ENCODE measurements at regions not wholly inside any gene's neighbourhood (a gene's known extent, or its start where the extent isn't known, plus 50 kb on each side); places are given as distances from the start of the nearest gene placed in this dataset.

GRCh38 chr20:52465991-52466390, 274.4 kb upstream of the ZFP64 start:
- DNase-seq (ENCODE audit: low read depth, low spot score) = no peak
- no peak overlapping the region for H3K27ac ChIP-seq

DNA sequence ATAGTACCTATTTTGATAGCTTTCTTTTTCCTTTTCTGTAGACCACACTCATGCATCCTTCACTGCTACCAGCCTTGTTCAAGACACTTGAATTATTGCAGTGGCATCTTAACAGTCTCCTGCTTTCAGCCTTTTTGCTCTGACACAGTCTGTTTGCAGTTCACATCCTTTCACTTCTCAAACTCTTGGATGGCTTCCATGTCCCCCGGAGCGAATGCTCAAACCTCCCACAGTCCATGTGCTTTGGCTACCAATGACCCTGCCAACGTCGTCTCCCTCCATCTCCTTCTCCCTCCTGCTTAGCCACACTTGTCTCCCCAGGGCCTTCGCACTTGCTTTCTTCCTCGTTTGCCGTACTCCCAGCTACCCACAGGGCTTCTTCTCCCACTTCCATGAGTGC, 270.0 kb upstream of the ZFP64 start:
- no peak overlapping the region for H3K27ac ChIP-seq

GRCh38 chr20:52459150-52459549, 267.6 kb upstream of the ZFP64 start:
- H3K27ac ChIP-seq = no peak overlapping the region
- DNase-seq (ENCODE audit: low read depth, low spot score) = no peak

More for the DNA sequence above, 270.0 kb upstream of the ZFP64 start:
- DNase-seq (ENCODE audit: low read depth, low spot score) = no peak

DNA sequence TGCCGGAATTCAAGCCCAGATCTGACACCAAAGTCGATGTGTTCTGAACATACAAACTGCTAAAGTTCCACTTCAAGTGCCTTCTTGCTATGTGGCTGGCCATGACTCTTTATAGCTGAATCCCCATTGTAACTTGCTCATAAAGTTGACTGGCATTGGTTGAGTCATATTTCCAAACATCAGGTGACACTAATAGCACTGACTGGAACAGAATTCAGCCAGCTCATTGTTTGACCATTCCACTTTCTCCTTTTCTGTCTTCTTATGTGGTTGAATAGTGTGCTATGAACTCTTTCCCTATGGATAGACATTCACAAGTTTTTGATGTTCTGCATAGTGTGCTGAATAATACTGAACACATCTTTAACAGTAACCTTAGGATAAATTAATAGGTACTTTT, 266.2 kb upstream of the ZFP64 start:
- peak; percentile 46 for DNase-seq (ENCODE audit: low read depth, low spot score)
- no peak overlapping the region for H3K27ac ChIP-seq

GRCh38 chr20:52454660-52455059, 263.1 kb upstream of the ZFP64 start:
- DNase-seq (ENCODE audit: low read depth, low spot score) = no peak

DNA sequence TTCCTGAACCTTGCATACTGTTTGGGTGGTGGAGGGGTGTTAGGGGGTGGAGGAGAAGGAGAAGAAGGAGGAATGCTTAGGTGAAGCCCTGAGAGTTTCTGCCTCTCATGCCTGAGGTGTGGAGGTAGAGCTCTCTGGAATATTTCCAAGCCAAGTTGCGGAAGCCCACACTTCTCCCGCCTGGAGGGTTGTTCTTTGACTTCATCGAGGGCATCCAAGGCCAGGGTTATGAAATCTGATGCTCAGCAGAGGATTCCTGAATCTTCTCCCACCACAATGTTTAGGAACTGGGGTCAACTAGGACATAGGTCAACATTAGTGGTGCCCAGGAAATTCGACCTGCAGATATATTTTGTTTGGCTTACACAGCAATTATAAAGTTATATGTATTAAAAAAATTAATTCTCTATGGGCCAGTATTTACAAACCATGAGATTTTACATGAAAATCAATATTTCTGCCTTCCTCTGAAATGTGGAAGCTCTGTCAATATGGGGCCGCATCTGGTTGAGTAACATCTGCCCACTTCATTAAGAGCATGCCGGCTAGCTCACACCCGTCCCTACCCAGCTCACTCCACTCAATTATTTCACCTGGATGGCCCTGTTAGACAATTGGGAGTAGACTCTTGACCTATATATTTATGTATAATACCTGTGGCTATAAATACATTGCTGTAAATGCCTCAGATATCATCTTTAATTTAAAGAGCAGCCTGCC, 257.1 kb upstream of the ZFP64 start:
- DNase-seq (ENCODE audit: low read depth, low spot score) = no peak
- H3K27ac ChIP-seq = no peak overlapping the region

More at GRCh38 chr20:52454660-52455059, 263.1 kb upstream of the ZFP64 start:
- H3K27ac ChIP-seq = no peak overlapping the region

DNA sequence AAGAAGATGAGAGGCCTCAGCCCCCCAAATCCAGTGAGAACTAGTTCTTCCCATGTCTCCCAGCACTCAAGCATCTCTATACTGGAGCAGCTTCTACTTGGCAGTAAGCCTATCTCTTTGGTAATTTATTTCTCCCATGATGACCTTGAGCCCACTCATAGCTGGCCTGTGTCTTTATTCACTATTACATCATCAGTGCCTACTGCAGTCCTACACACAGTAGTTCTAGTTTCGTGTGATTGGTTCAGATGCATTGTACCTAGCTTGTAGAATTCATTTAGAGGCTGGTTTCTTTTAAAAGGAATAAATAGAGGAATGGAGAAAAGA, 255.6 kb upstream of the ZFP64 start:
- DNase-seq (ENCODE audit: low read depth, low spot score) = no peak
- no peak overlapping the region for H3K27ac ChIP-seq

GRCh38 chr20:52446421-52447224, 255.0 kb upstream of the ZFP64 start:
- no peak for DNase-seq (ENCODE audit: low read depth, low spot score)
- no peak overlapping the region for H3K27ac ChIP-seq

DNA sequence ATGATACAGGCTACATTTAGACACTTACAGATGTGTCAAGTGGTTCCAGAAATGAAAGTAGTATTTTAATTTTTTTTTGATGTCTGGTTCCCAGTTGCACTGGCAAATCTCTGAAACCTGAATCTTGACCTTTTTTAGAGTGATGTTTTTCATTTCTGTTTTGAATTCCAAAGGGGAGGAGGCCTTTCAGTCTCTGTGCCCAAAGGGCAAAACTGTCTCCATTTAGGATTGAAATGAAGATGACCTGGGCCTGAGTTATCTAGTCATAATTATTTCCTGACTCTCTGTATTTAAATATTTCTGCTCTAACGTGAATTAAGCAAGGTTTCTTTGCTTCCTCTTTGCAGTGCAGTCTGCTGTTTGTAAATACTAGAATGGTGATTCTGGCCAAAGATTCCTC, 252.9 kb upstream of the ZFP64 start:
- no peak overlapping the region for H3K27ac ChIP-seq
- DNase-seq (ENCODE audit: low read depth, low spot score) = no peak

GRCh38 chr20:52443874-52444273, 252.3 kb upstream of the ZFP64 start:
- no peak for DNase-seq (ENCODE audit: low read depth, low spot score)
- H3K27ac ChIP-seq = no peak overlapping the region

DNA sequence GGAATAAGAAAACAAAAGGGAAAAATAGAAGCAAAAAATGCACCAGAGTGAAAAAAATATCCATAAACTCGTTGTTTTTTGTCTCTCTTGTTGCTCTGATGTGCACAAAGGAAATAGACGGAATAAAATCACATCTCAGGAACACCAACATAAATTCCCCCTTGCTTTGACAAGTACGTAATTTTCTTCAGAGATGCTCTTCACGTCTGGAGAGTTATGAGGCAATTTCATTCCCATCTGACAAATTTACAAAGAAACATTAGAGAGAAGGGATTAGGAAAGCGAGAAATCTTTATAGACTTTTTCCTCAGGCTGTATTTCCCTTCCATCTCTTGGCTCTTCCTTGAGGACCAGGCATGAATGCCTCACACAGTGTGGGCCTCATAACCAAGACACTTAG, 250.1 kb upstream of the ZFP64 start:
- no peak overlapping the region for H3K27ac ChIP-seq
- DNase-seq (ENCODE audit: low read depth, low spot score) = no peak

DNA sequence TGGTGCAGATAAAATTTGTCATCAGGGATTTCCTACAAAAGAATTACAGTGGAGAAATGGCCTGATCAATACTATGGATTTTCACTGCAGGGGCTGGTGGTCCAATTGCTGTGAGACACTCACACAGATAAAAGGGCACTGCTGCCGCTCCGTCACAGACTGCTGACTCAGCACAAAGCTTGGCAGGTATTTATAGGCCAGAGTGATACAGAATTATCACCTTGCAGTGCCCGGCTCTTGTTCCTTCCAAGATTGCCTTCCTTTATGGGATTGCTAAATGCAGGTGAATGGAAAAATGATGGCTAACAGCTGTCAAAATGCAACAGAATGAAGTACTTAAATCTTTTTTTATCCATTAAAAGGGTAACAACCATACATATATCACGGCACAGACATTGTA, 247.8 kb upstream of the ZFP64 start:
- no peak overlapping the region for H3K27ac ChIP-seq
- DNase-seq (ENCODE audit: low read depth, low spot score) = no peak

- H3K27ac ChIP-seq = no peak overlapping the region
- no peak for DNase-seq (ENCODE audit: low read depth, low spot score)
Measured at GRCh38 chr20:52438326-52438963, 246.9 kb upstream of the ZFP64 start.

GRCh38 chr20:52434453-52434852, 242.9 kb upstream of the ZFP64 start:
- no peak overlapping the region for H3K27ac ChIP-seq
- no peak for DNase-seq (ENCODE audit: low read depth, low spot score)

DNA sequence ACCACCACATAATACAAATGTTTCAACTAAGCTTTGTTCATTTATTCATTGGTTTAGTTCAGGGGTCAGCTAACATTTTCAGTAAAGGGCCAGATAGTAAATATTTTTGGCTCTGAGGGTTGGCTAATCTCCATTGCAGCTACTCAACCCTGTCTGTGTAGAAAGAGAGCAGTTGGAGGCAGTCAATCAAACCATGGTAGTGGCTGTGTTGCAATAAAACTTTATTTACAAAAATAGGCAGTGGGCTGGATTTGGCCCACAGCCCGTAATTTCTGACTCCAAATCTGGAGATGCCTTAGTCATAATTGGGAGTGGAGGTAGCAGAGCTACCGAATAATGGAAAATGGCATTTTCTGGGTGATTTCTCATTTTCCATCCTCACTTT, 242.5 kb upstream of the ZFP64 start:
- no peak for DNase-seq (ENCODE audit: low read depth, low spot score)

DNA sequence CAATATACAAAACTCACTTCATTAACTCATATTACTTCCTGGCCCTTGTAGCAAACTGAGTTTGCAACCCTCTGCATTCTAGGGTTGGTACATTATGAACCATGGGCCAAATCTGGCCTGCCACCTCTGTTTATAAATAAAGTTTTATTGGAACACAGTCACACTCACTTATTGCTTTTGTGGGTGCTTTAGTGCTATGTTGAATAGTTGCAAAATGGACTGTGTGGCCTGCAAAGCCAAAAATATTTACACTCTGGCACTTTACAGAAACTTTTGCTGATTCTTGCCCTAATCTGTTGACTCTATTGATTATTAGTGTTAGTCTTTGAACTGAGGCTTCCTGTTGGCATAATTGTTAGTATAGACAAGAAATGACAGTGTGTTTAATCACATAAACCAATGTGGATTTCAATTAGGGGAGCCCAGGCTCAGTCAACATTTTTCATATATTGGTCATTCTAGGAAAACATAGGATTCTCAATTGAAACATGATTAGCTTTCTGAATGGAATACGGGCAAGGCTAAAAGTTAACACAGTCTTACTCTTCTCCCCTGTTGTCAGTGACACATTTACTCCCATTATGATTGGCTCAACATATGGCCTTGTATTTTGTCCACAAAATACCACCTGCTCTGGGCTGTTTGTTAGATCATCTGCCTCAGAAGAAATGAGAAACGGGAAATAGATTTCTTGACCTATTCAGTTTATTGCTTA, 241.9 kb upstream of the ZFP64 start:
- no peak overlapping the region for H3K27ac ChIP-seq
- DNase-seq (ENCODE audit: low read depth, low spot score) = no peak

More for the DNA sequence above, 242.5 kb upstream of the ZFP64 start:
- no peak overlapping the region for H3K27ac ChIP-seq

DNA sequence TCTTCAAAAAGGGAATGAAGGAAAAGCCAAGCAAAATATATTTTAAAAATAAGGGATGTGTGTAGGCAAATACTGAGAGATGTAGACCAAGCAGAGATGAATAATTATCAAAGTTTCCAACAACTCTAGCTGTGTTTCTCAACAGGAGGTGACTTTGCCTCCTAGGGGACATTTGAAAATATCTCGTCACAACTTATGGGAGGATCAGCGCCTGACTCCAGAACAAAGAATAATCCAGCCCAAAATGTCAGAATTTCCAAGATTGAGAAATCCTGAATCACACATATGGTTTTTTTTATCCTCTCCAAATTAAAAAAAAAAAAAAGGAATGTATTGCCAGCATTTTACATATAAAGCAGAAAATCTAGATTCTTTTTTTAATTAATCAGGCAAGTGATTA, 241.2 kb upstream of the ZFP64 start:
- DNase-seq (ENCODE audit: low read depth, low spot score) = no peak
- H3K27ac ChIP-seq = no peak overlapping the region

DNA sequence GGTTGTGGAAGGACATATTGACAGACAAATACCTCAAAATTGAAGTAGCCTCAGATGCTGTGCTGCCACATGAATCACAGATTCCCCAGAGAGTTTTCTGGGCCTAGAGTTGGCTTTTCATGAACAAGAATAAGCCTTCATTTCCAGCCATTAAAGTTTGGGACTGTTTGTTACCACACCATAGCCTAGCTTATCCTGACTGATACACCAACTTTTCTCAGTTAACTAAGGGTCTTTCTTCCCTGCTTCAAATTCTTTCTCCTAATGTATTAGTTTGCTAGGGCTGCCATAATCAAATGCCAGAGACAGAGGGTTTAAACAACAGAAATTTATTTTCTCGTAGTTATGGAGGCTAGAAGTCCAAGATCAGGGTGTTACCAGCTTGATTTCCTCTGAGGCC, 237.4 kb upstream of the ZFP64 start:
- DNase-seq (ENCODE audit: low read depth, low spot score) = no peak
- no peak overlapping the region for H3K27ac ChIP-seq

GRCh38 chr20:52427960-52428359, 236.4 kb upstream of the ZFP64 start:
- DNase-seq (ENCODE audit: low read depth, low spot score) = no peak
- H3K27ac ChIP-seq = no peak overlapping the region

- no peak for DNase-seq (ENCODE audit: low read depth, low spot score)
- no peak overlapping the region for H3K27ac ChIP-seq
Measured at GRCh38 chr20:52426856-52427255, 235.3 kb upstream of the ZFP64 start.

GRCh38 chr20:52425701-52426100, 234.1 kb upstream of the ZFP64 start:
- no peak overlapping the region for H3K27ac ChIP-seq
- no peak for DNase-seq (ENCODE audit: low read depth, low spot score)
